ENCODE measurements at regions not wholly inside any gene's neighbourhood (a gene's known extent, or its start where the extent isn't known, plus 50 kb on each side); places are given as distances from the start of the nearest gene placed in this dataset.
A peak's percentile ranks its signal among the peaks of the same experiment; 100 is the strongest.

DNA sequence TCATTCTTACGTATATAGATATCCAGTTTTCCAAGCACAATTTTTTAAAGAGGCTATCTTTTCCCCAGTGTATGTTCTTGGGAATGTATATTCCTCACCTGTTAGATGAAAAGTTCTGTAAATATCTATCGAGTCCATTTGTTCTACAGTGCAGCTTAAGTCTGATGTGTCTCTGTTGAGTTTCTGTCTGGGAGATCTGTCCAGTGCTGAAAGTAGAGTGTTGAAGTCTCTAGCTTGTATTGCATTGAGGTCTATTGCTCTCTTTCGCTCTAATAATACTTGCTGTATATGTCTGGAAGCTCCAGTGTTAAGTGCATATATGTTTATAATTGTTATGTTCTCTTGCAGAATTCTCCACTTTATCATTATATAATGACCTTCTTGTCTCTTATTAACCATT lies 373.1 kb downstream of the PPARGC1A start:
- ATAC-seq (no peak), DNase-seq (no peak)
- Histone ChIP-seq H3K9me3 (peaks cover 0 to 10% (median 0%) of the 10 kb centered on the region in 11 donors), H3K4me3 (no peak overlapping the region), H3K27me3 (no peaks in the 10 kb centered on the region), H3K27ac (no peak overlapping the region), H3K4me1 (no peaks in the 10 kb centered on the region), H3K36me3 (no peaks in the 10 kb centered on the region)
- TF ChIP-seq, protein P1, sequence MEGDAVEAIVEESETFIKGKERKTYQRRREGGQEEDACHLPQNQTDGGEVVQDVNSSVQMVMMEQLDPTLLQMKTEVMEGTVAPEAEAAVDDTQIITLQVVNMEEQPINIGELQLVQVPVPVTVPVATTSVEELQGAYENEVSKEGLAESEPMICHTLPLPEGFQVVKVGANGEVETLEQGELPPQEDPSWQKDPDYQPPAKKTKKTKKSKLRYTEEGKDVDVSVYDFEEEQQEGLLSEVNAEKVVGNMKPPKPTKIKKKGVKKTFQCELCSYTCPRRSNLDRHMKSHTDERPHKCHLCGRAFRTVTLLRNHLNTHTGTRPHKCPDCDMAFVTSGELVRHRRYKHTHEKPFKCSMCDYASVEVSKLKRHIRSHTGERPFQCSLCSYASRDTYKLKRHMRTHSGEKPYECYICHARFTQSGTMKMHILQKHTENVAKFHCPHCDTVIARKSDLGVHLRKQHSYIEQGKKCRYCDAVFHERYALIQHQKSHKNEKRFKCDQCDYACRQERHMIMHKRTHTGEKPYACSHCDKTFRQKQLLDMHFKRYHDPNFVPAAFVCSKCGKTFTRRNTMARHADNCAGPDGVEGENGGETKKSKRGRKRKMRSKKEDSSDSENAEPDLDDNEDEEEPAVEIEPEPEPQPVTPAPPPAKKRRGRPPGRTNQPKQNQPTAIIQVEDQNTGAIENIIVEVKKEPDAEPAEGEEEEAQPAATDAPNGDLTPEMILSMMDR (IDR thresholded peaks at IDR 0.05): no peak
- 82 to 86% methylated on average over 3 of the region's 3 CpGs for WGBS, 2 donors
- intact Hi-C loops (cut with DNase I): no loop called here

DNA sequence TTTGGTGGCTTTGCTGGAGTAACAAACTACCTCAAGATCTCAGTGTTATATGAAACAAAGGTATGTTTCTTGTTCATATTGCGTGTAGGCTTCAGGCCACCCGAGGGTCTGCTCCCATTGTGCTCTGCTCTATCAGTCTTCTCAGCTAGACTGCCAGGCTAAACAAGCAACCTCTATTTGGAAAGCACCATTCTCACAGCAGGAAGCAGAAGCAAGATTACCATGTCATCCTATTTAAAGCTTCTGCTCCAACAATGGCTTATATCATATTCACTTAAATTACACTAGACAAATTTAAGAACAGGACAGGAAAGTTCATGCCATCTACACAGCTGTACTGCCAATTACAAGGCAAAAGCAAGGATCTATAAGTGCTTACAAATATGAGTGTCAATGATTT lies 385.8 kb downstream of the PPARGC1A start:
- Histone ChIP-seq H3K9me3 (peaks cover 0 to 7% (median 0%) of the 10 kb centered on the region in 11 donors), H3K27me3 (no peaks in the 10 kb centered on the region), H3K27ac (no peak overlapping the region), H3K4me1 (peaks cover 0 to 8% (median 0%) of the 10 kb centered on the region in 9 donors), H3K36me3 (no peaks in the 10 kb centered on the region), H3K4me3 (no peak overlapping the region)
- ATAC-seq (no peak), DNase-seq (no peak)
- TF ChIP-seq, protein P1 (IDR thresholded peaks at IDR 0.05): no peak
- 35 to 40% methylated on average over 2 of the region's 2 CpGs for WGBS, 2 donors
- intact Hi-C loops (cut with DNase I): no loop called here

DNA sequence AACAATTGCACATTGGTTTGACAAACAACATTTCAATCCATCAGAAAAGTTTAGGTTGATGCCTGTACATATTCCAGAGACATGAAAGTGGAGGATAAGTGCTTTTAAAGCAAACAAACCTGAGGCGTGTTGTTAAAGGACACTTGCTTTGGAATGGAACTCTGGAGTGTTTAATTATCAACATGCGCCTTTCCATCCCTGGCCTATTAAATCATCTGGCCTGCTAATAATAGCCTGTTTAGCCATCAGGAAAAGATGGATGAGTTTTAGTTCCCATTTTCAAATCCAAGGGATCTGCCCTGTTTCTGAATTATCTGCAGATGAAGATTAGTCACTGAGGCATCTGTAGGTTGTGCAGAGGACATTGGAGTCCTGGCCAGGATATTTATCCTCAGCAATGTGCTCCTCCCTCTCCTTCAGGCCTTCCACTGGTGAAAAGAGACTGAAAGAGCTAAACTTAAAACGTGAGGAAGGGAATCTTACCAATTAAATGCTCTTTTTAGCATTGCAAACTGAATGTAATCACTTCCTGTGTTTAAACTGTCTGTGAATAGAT lies 388.9 kb downstream of the PPARGC1A start:
- peak in 5 of 8 donors; percentile 46 to 88 (median 65) for ATAC-seq
- DNase-seq: no peak
- Histone ChIP-seq H3K4me1 (peaks cover 0 to 8% (median 0%) of the 10 kb centered on the region in 9 donors), H3K9me3 (peaks cover 0 to 13% (median 0%) of the 10 kb centered on the region in 11 donors), H3K27ac (peak overlapping the region in 3 of 10 donors; percentile 44 to 58 (median 48)), H3K36me3 (no peaks in the 10 kb centered on the region), H3K27me3 (no peaks in the 10 kb centered on the region), H3K4me3 (no peak overlapping the region)
- 32 to 37% methylated on average over 3 of the region's 3 CpGs for WGBS, 2 donors
- TF ChIP-seq, protein P1 (IDR thresholded peaks at IDR 0.05): no peak
- intact Hi-C loops (cut with DNase I): no loop called here

DNA sequence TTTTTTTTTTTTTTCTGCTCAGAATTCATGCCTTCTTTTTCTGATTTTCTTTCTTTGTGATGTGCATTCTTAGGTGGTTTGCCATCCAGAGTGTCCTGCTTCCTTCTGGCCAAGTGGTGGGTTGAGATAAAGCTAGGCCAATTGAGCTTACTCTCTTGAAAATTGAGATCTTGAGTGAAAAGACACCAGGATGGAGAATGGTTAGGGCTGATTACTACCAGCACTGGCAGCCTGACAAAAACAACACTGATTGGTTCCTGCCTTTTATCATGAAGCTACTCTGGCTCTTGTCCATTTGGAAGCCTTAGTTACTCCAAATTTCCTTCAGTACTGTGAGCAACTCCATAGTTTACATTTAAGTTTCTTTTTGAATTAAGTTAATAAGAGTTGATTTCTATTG lies 404.0 kb downstream of the PPARGC1A start:
- DNase-seq: peak in 1 of 2 donors; percentile 33
- Histone ChIP-seq H3K36me3 (no peaks in the 10 kb centered on the region), H3K4me1 (peaks cover 0 to 16% (median 4%) of the 10 kb centered on the region in 9 donors), H3K27me3 (no peaks in the 10 kb centered on the region), H3K9me3 (no peaks in the 10 kb centered on the region), H3K4me3 (no peak overlapping the region), H3K27ac (no peak overlapping the region)
- TF ChIP-seq, protein P1 (IDR thresholded peaks at IDR 0.05): no peak
- peak in 2 of 8 donors; percentile 34 to 44 for ATAC-seq
- intact Hi-C loops (cut with DNase I): no loop called here
